ENCODE measurements at regions not wholly inside any gene's neighbourhood (a gene's known extent, or its start where the extent isn't known, plus 50 kb on each side); places are given as distances from the start of the nearest gene placed in this dataset.
"Not testable (repeated sequence)": the region's sequence is repeated elsewhere in the genome, so short reads cannot be mapped to it uniquely, and the experiment has no call there.

DNA sequence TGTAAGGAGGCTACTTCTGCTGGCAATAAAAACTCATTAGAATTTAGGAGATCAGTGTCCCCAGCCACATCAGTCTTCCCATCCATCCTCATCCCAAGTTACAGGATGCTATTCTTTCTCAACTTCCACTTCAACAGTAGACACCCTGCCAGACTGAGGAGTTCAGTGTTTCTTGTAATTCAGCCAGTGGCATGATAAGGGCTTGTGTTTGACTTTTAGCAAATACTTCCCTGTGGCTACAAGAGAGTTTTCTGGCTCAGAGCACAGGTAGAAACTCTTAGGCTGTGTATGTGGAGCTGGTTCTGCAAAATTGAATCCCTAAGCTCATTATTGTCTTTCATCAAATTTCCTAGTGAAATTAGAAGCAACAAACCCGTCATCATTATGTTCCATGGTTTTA is 401.8 kb upstream of the NDN start:
- POLR2A ChIA-PET, ATAC-seq: not testable (repeated sequence)
- 0% methylated on average over 1 of the region's 1 CpG for WGBS (ENCODE audit: missing lambda C conversion rate)

DNA sequence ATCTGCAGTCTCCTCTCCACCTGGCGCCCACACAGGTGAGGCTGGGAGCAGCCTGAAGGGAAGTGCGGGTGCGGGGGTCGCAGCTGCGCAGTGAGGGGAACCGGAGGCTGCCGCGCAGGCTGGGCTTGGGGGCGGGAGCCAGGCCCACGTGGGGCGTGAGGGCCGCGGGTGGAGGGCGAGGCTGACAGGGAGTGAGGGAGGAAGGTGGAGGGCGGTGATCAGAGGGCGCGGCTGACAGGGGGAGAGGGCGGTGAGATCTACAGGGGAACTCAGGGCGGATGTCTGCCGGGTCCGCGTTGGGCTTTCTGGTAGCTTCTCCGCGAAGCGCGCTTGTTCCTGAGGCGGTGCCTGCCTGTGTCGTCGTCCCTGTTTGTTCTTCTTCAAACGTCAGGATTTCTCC is 414.4 kb upstream of the NDN start:
- H3K27ac ChIP-seq; H3K9me3 ChIP-seq; H3K4me1 ChIP-seq; H3K4me3 ChIP-seq; H3K4me2 ChIP-seq; DNase-seq (ENCODE audit: low read depth in 1 of 2, low spot score in 1 of 2); CTCF ChIA-PET; FAIRE-seq; POLR2A ChIA-PET: not testable (repeated sequence)
- WGBS (ENCODE audit: missing lambda C conversion rate), result 68% methylated on average over 19 of the region's 30 CpGs
- ATAC-seq, result peak in 1 of 2 experiments; percentile 24; a peak in 1 of 6 replicates

More for the DNA sequence above, 401.8 kb upstream of the NDN start:
- H3K4me1 ChIP-seq; DNase-seq (ENCODE audit: low read depth in 1 of 2, low spot score in 1 of 2); CTCF ChIA-PET; H3K4me3 ChIP-seq; H3K27ac ChIP-seq; H3K4me2 ChIP-seq; H3K9me3 ChIP-seq; FAIRE-seq: not testable (repeated sequence)

DNA sequence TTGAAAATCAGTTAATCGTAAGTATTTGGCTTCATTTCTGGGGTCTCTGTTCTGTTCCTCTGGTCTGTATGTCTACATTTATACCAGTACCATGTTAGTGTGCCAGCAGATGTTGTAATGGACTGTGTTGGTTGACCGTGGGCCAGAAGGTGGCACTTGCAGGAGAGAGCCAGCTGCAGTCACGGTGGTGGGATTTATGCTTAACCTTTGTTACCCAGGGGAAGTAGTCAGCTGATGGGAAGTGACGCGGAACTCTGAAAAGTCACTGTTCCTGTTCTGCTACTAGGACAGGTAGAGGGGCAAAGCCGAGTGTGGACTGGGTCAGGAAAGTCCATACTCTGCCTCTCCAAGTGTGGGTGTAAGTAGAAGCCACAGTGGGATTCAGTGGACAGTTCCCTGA is 420.4 kb upstream of the NDN start:
- WGBS (ENCODE audit: missing lambda C conversion rate), result 27% methylated on average over 6 of the region's 6 CpGs
- H3K4me2 ChIP-seq; H3K27ac ChIP-seq; H3K4me1 ChIP-seq; CTCF ChIA-PET; H3K4me3 ChIP-seq; H3K9me3 ChIP-seq; POLR2A ChIA-PET; FAIRE-seq; ATAC-seq; DNase-seq (ENCODE audit: low read depth in 1 of 2, low spot score in 1 of 2): not testable (repeated sequence)

DNA sequence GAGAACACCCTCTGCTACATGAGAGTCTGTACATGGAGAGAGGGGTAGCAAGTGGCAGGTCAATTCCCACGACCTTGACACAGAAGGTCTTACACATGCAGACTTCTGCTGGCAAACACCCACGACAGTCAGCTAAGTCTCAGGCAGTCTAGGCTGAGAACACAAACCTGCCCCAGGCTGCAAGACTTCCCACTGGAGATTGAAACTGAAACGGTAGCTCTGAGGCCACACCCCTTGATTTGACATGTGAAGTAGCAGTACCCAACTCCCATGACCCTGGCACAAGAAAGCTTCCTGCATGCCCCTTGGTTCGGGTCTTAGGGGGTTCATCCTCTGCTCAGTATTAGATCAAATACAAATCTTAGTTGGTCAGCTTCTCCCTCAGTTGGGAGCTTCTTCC is 420.8 kb upstream of the NDN start:
- H3K9me3 ChIP-seq; H3K4me2 ChIP-seq; FAIRE-seq; H3K4me1 ChIP-seq; POLR2A ChIA-PET; H3K27ac ChIP-seq; CTCF ChIA-PET; ATAC-seq; DNase-seq (ENCODE audit: low read depth in 1 of 2, low spot score in 1 of 2); H3K4me3 ChIP-seq: not testable (repeated sequence)
- WGBS (ENCODE audit: missing lambda C conversion rate), result 4% methylated on average over 4 of the region's 4 CpGs

DNA sequence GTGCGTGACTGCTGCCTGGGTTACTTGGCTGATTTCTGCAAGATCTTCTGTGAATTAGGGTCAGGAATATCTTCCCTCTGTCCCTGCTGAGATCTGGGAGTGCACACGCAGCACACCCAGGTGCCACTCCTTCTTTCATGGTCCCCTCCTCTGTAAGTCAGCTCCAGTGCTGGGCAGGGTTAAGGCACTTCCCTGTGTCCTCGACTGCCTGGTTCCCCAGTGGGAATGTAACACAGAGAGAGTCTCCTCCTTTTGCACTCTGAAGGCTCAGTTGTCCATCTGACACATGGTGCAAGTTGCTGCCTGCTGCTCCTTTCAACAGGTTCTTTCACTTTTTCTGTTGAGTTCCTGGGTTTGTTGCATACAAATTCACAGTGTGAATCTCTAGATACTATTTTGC is 421.2 kb upstream of the NDN start:
- H3K4me2 ChIP-seq; DNase-seq (ENCODE audit: low read depth in 1 of 2, low spot score in 1 of 2); POLR2A ChIA-PET; ATAC-seq; H3K4me1 ChIP-seq; CTCF ChIA-PET; H3K9me3 ChIP-seq; H3K4me3 ChIP-seq; H3K27ac ChIP-seq; FAIRE-seq: not testable (repeated sequence)
- WGBS (ENCODE audit: missing lambda C conversion rate), result 2% methylated on average over 3 of the region's 3 CpGs

DNA sequence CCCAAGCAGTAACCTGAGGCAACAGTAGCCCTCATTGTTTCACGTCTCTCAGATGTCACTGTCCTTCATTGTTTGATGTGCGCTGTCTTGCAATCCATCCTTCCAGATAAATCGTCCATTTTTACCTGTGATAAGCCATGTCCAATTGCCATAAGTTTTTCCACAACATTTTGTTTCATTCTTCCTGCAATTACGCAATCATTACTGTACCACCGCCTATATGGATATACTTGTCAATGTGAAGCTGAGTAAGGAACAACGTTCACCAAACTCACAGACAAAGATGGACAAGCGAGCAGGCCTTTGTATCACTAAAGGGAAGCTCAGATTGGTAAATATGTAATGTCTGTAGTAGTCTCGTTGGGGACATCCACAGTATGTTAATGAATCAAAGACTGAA is 452.5 kb upstream of the NDN start:
- WGBS (ENCODE audit: missing lambda C conversion rate), result 30% methylated on average over 8 of the region's 8 CpGs
- POLR2A ChIA-PET; ATAC-seq; FAIRE-seq; H3K4me1 ChIP-seq; H3K9me3 ChIP-seq; H3K4me3 ChIP-seq; H3K4me2 ChIP-seq; CTCF ChIA-PET; DNase-seq (ENCODE audit: low read depth in 1 of 2, low spot score in 1 of 2); H3K27ac ChIP-seq: not testable (repeated sequence)
- TF ChIP-seq CEBPB (IDR thresholded peaks at IDR 0.05), result 0 out of 4 replicates have a peak, but pooled peaks of 1 of the 2 experiments have one; percentile 8

DNA sequence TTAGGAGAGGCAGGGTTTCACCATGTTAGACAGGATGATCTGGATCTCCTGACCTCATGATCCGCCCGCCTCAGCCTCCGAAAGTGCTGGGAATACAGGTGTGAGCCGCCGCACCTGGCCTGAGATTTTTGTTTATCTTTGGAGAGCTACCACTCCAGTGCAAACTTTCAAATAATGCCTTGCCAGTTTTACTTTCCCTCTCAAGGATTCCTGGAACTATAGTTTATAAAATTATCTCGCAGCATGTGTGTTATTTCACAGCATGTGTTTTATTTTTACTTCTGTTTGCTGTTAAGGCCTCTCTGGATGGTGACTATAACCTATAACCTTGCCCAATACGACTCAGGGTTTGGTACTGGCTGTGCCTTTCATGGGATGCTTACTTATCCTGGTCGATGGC is 458.0 kb upstream of the NDN start:
- 8% methylated on average over 8 of the region's 8 CpGs for WGBS (ENCODE audit: missing lambda C conversion rate)

DNA sequence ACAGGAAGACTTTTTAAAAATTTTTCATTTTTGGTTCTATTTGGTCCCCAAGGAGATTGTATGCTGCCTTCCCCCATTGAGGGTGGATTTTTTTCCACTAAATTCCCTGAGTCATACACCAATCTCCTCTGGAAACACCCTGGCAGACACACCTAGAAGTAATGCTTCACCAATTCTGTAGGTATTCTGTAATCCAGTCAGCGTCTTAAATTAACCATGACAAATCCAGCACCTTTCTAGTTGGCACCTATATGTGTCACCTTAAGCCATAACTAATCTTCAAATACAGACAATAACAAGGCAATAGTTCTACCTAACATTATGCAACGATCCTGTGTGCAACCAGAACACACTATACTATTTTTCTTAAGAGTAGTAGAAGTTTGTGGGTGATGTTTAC is 459.1 kb upstream of the NDN start:
- H3K4me3 ChIP-seq, result no peak overlapping the region
- H3K27ac ChIP-seq, result no peak overlapping the region
- no peaks in the 10 kb centered on the region for H3K9me3 ChIP-seq
- WGBS (ENCODE audit: missing lambda C conversion rate), result 4% methylated on average over 2 of the region's 2 CpGs
- ChIA-PET POLR2A (no interaction called here), CTCF (no interaction called here)
- ATAC-seq (no peak), DNase-seq (ENCODE audit: low read depth in 1 of 2, low spot score in 1 of 2) (no peak), FAIRE-seq (no peak)
- TF ChIP-seq, protein P1, sequence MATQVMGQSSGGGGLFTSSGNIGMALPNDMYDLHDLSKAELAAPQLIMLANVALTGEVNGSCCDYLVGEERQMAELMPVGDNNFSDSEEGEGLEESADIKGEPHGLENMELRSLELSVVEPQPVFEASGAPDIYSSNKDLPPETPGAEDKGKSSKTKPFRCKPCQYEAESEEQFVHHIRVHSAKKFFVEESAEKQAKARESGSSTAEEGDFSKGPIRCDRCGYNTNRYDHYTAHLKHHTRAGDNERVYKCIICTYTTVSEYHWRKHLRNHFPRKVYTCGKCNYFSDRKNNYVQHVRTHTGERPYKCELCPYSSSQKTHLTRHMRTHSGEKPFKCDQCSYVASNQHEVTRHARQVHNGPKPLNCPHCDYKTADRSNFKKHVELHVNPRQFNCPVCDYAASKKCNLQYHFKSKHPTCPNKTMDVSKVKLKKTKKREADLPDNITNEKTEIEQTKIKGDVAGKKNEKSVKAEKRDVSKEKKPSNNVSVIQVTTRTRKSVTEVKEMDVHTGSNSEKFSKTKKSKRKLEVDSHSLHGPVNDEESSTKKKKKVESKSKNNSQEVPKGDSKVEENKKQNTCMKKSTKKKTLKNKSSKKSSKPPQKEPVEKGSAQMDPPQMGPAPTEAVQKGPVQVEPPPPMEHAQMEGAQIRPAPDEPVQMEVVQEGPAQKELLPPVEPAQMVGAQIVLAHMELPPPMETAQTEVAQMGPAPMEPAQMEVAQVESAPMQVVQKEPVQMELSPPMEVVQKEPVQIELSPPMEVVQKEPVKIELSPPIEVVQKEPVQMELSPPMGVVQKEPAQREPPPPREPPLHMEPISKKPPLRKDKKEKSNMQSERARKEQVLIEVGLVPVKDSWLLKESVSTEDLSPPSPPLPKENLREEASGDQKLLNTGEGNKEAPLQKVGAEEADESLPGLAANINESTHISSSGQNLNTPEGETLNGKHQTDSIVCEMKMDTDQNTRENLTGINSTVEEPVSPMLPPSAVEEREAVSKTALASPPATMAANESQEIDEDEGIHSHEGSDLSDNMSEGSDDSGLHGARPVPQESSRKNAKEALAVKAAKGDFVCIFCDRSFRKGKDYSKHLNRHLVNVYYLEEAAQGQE (IDR thresholded peaks at IDR 0.05), result no peak
- TF ChIP-seq, protein P2, sequence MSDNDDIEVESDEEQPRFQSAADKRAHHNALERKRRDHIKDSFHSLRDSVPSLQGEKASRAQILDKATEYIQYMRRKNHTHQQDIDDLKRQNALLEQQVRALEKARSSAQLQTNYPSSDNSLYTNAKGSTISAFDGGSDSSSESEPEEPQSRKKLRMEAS (IDR thresholded peaks at IDR 0.05), result no peak
- TF ChIP-seq, protein P3, sequence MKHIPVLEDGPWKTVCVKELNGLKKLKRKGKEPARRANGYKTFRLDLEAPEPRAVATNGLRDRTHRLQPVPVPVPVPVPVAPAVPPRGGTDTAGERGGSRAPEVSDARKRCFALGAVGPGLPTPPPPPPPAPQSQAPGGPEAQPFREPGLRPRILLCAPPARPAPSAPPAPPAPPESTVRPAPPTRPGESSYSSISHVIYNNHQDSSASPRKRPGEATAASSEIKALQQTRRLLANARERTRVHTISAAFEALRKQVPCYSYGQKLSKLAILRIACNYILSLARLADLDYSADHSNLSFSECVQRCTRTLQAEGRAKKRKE (CRISPR knock-in tag; IDR thresholded peaks at IDR 0.05; ENCODE audit: low read depth), result no peak
- TF ChIP-seq, protein P4, sequence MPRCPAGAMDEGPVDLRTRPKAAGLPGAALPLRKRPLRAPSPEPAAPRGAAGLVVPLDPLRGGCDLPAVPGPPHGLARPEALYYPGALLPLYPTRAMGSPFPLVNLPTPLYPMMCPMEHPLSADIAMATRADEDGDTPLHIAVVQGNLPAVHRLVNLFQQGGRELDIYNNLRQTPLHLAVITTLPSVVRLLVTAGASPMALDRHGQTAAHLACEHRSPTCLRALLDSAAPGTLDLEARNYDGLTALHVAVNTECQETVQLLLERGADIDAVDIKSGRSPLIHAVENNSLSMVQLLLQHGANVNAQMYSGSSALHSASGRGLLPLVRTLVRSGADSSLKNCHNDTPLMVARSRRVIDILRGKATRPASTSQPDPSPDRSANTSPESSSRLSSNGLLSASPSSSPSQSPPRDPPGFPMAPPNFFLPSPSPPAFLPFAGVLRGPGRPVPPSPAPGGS (IDR thresholded peaks at IDR 0.05), result no peak
- no peak for TF ChIP-seq CBX2 (IDR thresholded peaks at IDR 0.05; ENCODE audit: borderline replicate concordance, low read depth)
- no peak for TF ChIP-seq CEBPB (IDR thresholded peaks at IDR 0.05)
- TF ChIP-seq GATA3 (IDR thresholded peaks at IDR 0.05; ENCODE audit: borderline replicate concordance), result no peak
- TF ChIP-seq NR3C1 (IDR thresholded peaks at IDR 0.05), result no peak
- no peak for TF ChIP-seq MYC (IDR thresholded peaks at IDR 0.05; ENCODE audit: borderline replicate concordance, low read length)
- TF ChIP-seq ZNF302 (CRISPR knock-in tag; IDR thresholded peaks at IDR 0.05), result no peak
- no peak for TF ChIP-seq TFCP2L1 (CRISPR knock-in tag; IDR thresholded peaks at IDR 0.05)
- H3K4me2 ChIP-seq, result no peak overlapping the region
- H3K4me1 ChIP-seq, result no peaks in the 10 kb centered on the region

More for the DNA sequence above, 458.0 kb upstream of the NDN start:
- H3K4me3 ChIP-seq; ATAC-seq; H3K27ac ChIP-seq; H3K9me3 ChIP-seq; FAIRE-seq; POLR2A ChIA-PET; DNase-seq (ENCODE audit: low read depth in 1 of 2, low spot score in 1 of 2); H3K4me1 ChIP-seq; CTCF ChIA-PET; H3K4me2 ChIP-seq: not testable (repeated sequence)
